NCI-H510A treated with DMSO at 0.1 percent for 48 hours (cell line): ENCODE measurements at regions not wholly inside any gene's neighbourhood (a gene's known extent, or its start where the extent isn't known, plus 50 kb on each side); places are given as distances from the start of the nearest gene placed in this dataset.
"Not testable (repeated sequence)": the region's sequence is repeated elsewhere in the genome, so short reads cannot be mapped to it uniquely, and the experiment has no call there.

ENCODE experiments used
- DNase-seq: peaks from one replicate; lab custom pipeline; 2025; lab: John Stamatoyannopoulos, UW

- no peak for DNase-seq
Measured at GRCh38 chr2:191476901-191477300, 201.0 kb upstream of the NABP1 start.

GRCh38 chr2:191478799-191479679 lies 198.9 kb upstream of the NABP1 start:
- DNase-seq, result no peak

- DNase-seq, result no peak
Measured at GRCh38 chr2:191479680-191480023, 198.3 kb upstream of the NABP1 start.

- DNase-seq, result no peak
Measured at GRCh38 chr2:191481305-191482070, 196.4 kb upstream of the NABP1 start.

- no peak for DNase-seq
Measured at GRCh38 chr2:191483117-191483516, 194.8 kb upstream of the NABP1 start.

GRCh38 chr2:191486584-191487320 lies 191.2 kb upstream of the NABP1 start:
- no peak for DNase-seq

GRCh38 chr2:191488135-191488534 lies 189.8 kb upstream of the NABP1 start:
- no peak for DNase-seq

GRCh38 chr2:191489177-191489576 lies 188.8 kb upstream of the NABP1 start:
- no peak for DNase-seq

GRCh38 chr2:191496838-191497237 lies 181.1 kb upstream of the NABP1 start:
- no peak for DNase-seq

GRCh38 chr2:191497822-191498221 lies 180.1 kb upstream of the NABP1 start:
- no peak for DNase-seq

- no peak for DNase-seq
Measured at GRCh38 chr2:191499050-191499449, 178.9 kb upstream of the NABP1 start.

GRCh38 chr2:191499874-191500565 lies 177.9 kb upstream of the NABP1 start:
- no peak for DNase-seq

GRCh38 chr2:191500566-191500883 lies 177.4 kb upstream of the NABP1 start:
- no peak for DNase-seq

- DNase-seq, result no peak
Measured at GRCh38 chr2:191500884-191501560, 176.9 kb upstream of the NABP1 start.

- no peak for DNase-seq
Measured at GRCh38 chr2:191501561-191502168, 176.3 kb upstream of the NABP1 start.

GRCh38 chr2:191506515-191506914 lies 171.4 kb upstream of the NABP1 start:
- no peak for DNase-seq

- DNase-seq, result not testable (repeated sequence)
Measured at GRCh38 chr2:191507252-191507853, 170.6 kb upstream of the NABP1 start.

GRCh38 chr2:191508738-191509137 lies 169.2 kb upstream of the NABP1 start:
- DNase-seq, result no peak

- DNase-seq, result no peak
Measured at GRCh38 chr2:191512216-191512835, 165.6 kb upstream of the NABP1 start.

GRCh38 chr2:191512874-191513273 lies 165.1 kb upstream of the NABP1 start:
- DNase-seq, result no peak
